Heart left ventricle (tissue), 13 donors: ENCODE measurements at regions not wholly inside any gene's neighbourhood (a gene's known extent, or its start where the extent isn't known, plus 50 kb on each side); places are given as distances from the start of the nearest gene placed in this dataset.

Experiments used
- POLR2A ChIP-seq, 2 donors: fragments of 450-650 bp; IDR thresholded peaks; one replicate each; pipeline ENCODE4 v1.6.1; 2017; ENCODE audit warnings: antibody characterized with exemption in 2 of 2, mild to moderate bottlenecking in 2 of 2, moderate library complexity in 2 of 2
- TF ChIP-seq, protein P1 (sequence below), 12 donors: fragments of 200-600 bp; sonication (generic) in 4 of 12; IDR thresholded peaks; one replicate each; pipeline versions ENCODE4 v1.5.0 to v1.8.0; 2018 to 2022; ENCODE audit warnings: antibody characterized with exemption in 12 of 12, mild to moderate bottlenecking in 5 of 12
- donor health status: ischemic (EF 13 %, LVEDD 7.1; RV severe dilation, severe dysfunction).
- donor health status: DM: no; HTN: yes; CAD: no.
- donor health status: DM: no; HTN: no; CAD: no.
- donor health status: ischemic (EF 25% LVEDD 6.9; RV normal size, moderate dysfunction).
- donor health status: ischemic (EF 25% LVEDD 5.7; RV mildly dilated, moderate dysfunction).
- donor health status: ischemic (EF 35%, LVEDD 5.7; RV mildly dilated, moderate dysfunction).
- donor health status: nonischemic (EF 11% LVEDD 7.7; RV severe dilation, severe dysfunction).
- donor health status: DM: yes; HTN: yes; CAD: no.
- donor health status: PGD.
- donor health status: ischemic (EF 29% LVEDD 5.4; RV normal size, mild dysfunction).
- donor health status: nonischemic (EF 23%, LVEDD 6.1; RV moderate dilation, normal function).

- TF ChIP-seq, protein P1, sequence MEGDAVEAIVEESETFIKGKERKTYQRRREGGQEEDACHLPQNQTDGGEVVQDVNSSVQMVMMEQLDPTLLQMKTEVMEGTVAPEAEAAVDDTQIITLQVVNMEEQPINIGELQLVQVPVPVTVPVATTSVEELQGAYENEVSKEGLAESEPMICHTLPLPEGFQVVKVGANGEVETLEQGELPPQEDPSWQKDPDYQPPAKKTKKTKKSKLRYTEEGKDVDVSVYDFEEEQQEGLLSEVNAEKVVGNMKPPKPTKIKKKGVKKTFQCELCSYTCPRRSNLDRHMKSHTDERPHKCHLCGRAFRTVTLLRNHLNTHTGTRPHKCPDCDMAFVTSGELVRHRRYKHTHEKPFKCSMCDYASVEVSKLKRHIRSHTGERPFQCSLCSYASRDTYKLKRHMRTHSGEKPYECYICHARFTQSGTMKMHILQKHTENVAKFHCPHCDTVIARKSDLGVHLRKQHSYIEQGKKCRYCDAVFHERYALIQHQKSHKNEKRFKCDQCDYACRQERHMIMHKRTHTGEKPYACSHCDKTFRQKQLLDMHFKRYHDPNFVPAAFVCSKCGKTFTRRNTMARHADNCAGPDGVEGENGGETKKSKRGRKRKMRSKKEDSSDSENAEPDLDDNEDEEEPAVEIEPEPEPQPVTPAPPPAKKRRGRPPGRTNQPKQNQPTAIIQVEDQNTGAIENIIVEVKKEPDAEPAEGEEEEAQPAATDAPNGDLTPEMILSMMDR (IDR thresholded peaks at IDR 0.05): no peak
- no peak for TF ChIP-seq POLR2A (IDR thresholded peaks at IDR 0.05)
Measured at GRCh38 chr6:1135726-1136414, 176.0 kb upstream of the FOXQ1 start.
